AG04449 (cell line): ENCODE measurements at regions not wholly inside any gene's neighbourhood (a gene's known extent, or its start where the extent isn't known, plus 50 kb on each side); places are given as distances from the start of the nearest gene placed in this dataset.
A peak's percentile ranks its signal among the peaks of the same experiment; 100 is the strongest.

Source experiments
- CTCF ChIA-PET: fragments of 350-600 bp; formaldehyde crosslinking; extraction: SDS; loops from one replicate; lab custom pipeline; 2021; ENCODE audit warnings: antibody characterized with exemption; lab: Yijun Ruan, JAX
- POLR2A ChIA-PET: fragments of 400-600, 350-600 bp; formaldehyde crosslinking; extraction: SDS; loops from one replicate; lab custom pipeline; 2020; ENCODE audit warnings: antibody characterized with exemption, inconsistent platforms; lab: Yijun Ruan, JAX
- DNase-seq: peaks from one replicate; pipeline ENCODE4 v3.0.0-alpha.2; 2010; ENCODE audit warnings: low read depth, low spot score
- H3K4me3 ChIP-seq: 2 replicates; pipeline ENCODE4 v1.5.1; 2011; ENCODE audit warnings: low read depth, mild to moderate bottlenecking, control low read depth, low read length
- TF ChIP-seq, protein P1 (sequence below): IDR thresholded peaks from one replicate; pipeline ENCODE4 v1.5.1; 2011; ENCODE audit warnings: mild to moderate bottlenecking, moderate library complexity, low read length, control low read depth, inconsistent platforms; ENCODE audit not compliant: insufficient read depth; ENCODE audit errors: missing control alignments

DNA sequence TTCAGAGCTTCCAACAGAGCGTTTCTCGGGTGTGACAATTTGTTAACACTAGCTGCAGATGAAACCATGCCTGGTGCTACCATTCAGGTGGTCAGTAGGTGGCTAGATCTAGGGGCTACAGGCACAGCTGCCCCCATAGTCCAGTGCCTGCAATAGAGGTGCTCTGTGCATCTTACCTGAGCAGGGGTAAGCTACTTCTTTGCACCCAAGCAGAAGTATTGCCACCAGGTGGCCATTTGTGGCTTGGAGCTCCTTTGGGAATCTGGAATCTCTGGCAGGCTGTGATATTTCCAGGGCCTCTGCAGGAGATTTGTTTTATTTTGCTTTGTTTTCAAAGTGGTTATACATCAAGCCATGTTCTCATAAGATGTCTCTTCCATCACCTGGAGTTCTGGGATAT, 170.7 kb upstream of the PUDP start:
- ChIA-PET CTCF (no interaction called here), POLR2A (no interaction called here)

DNA sequence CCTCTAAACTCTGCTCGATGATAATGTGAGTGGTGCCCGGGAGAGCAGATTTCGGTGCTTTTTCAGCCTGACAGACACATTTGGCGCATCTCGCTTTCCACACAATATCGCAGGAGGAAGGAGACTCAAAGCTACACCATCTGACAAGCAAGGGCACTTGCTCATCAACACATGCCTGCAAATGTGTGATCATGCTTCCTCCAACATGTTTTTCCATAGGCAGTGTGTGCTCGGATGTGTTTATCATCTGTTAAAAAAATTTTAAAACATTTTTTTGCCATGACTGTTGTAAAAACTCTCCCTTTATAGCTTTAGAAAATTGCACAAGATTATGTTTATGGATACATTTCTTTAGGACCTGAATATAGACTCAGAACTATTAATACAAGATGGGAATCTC, 170.3 kb upstream of the PUDP start:
- H3K4me3 ChIP-seq, result no peak overlapping the region
- TF ChIP-seq, protein P1, sequence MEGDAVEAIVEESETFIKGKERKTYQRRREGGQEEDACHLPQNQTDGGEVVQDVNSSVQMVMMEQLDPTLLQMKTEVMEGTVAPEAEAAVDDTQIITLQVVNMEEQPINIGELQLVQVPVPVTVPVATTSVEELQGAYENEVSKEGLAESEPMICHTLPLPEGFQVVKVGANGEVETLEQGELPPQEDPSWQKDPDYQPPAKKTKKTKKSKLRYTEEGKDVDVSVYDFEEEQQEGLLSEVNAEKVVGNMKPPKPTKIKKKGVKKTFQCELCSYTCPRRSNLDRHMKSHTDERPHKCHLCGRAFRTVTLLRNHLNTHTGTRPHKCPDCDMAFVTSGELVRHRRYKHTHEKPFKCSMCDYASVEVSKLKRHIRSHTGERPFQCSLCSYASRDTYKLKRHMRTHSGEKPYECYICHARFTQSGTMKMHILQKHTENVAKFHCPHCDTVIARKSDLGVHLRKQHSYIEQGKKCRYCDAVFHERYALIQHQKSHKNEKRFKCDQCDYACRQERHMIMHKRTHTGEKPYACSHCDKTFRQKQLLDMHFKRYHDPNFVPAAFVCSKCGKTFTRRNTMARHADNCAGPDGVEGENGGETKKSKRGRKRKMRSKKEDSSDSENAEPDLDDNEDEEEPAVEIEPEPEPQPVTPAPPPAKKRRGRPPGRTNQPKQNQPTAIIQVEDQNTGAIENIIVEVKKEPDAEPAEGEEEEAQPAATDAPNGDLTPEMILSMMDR, result no peak
- CTCF ChIA-PET, result no interaction called here
- no peak for DNase-seq
- POLR2A ChIA-PET, result interaction anchor here (0.6 kb wide), 1 partner anchor 1172 kb away, joined by 3 read pairs; no protein-coding TSS in a partner anchor

More for the DNA sequence above, 170.7 kb upstream of the PUDP start:
- no peak overlapping the region for H3K4me3 ChIP-seq
- TF ChIP-seq, protein P1, result no peak
- no peak for DNase-seq

DNA sequence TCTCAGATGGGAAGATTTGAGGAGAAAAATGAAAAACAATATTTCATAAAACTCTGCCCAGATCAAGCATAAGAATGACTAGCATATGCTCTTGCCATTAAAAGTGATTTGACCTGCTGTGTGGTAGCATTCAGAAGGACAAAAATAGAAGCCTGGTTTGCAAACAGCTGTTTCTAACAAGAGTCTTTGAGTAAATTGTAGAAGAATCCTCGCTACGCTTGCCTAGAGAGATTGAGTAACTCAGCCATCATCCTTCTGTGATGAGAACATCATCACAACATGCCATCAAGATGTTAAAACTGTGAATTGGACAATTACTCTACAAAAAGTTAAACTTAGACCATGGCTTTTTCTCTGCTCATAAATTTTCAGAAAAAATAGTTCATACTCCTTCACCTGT, 168.9 kb upstream of the PUDP start:
- ChIA-PET POLR2A (no interaction called here), CTCF (no interaction called here)
- peak; percentile 67 for DNase-seq
- H3K4me3 ChIP-seq, result no peak overlapping the region
- TF ChIP-seq, protein P1, result no peak

DNA sequence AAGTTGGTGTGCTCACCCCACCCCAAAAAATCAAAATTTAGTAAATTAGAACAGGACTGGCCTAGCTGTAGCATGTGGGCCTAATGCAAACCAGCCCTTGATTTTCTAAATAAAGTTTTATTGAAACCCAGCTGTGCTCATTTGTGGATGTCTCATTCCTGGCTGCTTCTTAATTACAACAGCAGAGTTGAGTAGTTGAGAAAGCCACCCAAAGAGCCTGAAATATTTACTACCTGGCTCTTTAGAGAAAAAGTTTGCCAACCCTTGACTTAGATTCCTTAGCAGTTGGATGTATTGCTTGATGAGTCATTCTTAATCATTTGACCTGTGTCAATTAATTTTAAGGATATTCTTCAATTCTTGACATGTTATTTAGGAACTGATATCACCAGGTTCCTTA, 168.3 kb upstream of the PUDP start:
- POLR2A ChIA-PET, result no interaction called here
- no peak overlapping the region for H3K4me3 ChIP-seq
- no peak for DNase-seq
- CTCF ChIA-PET, result no interaction called here
- TF ChIP-seq, protein P1, result no peak

DNA sequence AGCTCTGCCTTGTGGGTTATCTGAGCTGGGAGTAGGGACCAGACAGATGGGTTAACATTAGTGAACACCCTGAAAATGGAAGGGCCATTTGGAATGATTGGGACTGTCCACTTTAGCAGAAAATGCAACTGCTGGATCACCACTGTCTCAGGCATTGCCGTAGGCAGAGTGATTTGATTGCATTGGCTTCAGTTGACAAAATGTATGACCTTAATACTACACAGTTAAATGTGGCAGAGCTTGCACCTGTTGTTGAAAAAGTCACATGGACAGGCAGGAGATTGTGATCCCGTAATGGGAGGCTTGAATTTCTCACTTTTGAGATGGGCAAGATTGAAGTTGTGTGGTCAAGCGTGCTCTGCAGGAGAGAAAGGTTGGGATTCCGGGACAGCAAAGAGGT, 166.5 kb upstream of the PUDP start:
- DNase-seq, result no peak
- TF ChIP-seq, protein P1, result no peak
- CTCF ChIA-PET, result no interaction called here
- H3K4me3 ChIP-seq, result no peak overlapping the region
- POLR2A ChIA-PET, result no interaction called here

DNA sequence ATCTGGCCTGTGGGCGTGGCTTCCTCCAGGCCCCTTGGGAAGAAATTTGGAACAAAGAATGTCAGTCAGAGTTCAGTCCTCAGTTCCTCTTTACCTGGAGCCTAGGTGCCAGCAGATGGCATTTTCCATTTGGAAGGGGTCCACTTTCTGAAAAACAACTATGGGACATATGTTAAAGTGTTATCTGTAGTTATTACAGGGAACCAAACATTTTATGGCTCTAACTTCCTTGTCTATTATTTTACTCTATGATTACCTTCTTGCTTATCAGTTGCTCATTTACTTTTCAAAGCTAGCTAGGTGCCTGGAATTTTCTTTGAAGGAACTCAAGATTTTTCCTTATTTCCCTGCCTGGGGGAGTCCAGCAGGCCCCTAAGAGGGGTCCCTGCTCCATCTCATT, 159.8 kb upstream of the PUDP start:
- CTCF ChIA-PET, result no interaction called here
- no peak overlapping the region for H3K4me3 ChIP-seq
- TF ChIP-seq, protein P1, result no peak
- POLR2A ChIA-PET, result no interaction called here
- DNase-seq, result no peak
